ENCODE measurements at regions not wholly inside any gene's neighbourhood (a gene's known extent, or its start where the extent isn't known, plus 50 kb on each side); places are given as distances from the start of the nearest gene placed in this dataset.

DNA sequence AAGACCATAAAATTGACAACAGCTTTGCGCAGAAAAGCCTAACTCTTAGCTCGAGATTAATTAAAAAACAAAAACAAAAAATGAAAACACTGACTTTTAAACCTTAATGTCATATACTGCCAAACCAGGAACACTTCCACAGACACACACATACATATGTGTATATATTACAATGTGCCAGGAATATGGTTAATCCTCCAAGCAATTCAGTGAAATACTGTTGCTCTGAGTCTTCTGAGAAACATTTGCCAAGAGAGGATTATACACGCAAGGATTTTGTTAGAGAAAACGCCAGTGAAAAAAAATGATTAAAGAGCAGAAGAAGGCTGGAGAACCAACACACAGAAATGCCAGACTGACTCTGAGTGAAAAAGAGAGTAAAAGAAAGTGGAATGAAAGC is 116.7 kb upstream of the CHRM3 start:
- Mint-ChIP-seq H3K27me3 (ENCODE audit: low read depth, unreplicated experiment) (no peaks in the 10 kb centered on the region), H3K36me3 (ENCODE audit: low read depth, unreplicated experiment) (no peaks in the 10 kb centered on the region), H3K4me1 (ENCODE audit: low read depth, unreplicated experiment) (no peaks in the 10 kb centered on the region), H3K4me3 (ENCODE audit: unreplicated experiment) (no peak overlapping the region), H3K27ac (ENCODE audit: unreplicated experiment) (no peak overlapping the region), H3K9me3 (ENCODE audit: unreplicated experiment) (no peaks in the 10 kb centered on the region)
- no peaks in the 10 kb centered on the region for H3K4me1 ChIP-seq (ENCODE audit: insufficient read depth, low read length)
- TF ChIP-seq EZH2 (IDR thresholded peaks at IDR 0.05; ENCODE audit: insufficient read depth, low read length): no peak
- TF ChIP-seq, protein P1, sequence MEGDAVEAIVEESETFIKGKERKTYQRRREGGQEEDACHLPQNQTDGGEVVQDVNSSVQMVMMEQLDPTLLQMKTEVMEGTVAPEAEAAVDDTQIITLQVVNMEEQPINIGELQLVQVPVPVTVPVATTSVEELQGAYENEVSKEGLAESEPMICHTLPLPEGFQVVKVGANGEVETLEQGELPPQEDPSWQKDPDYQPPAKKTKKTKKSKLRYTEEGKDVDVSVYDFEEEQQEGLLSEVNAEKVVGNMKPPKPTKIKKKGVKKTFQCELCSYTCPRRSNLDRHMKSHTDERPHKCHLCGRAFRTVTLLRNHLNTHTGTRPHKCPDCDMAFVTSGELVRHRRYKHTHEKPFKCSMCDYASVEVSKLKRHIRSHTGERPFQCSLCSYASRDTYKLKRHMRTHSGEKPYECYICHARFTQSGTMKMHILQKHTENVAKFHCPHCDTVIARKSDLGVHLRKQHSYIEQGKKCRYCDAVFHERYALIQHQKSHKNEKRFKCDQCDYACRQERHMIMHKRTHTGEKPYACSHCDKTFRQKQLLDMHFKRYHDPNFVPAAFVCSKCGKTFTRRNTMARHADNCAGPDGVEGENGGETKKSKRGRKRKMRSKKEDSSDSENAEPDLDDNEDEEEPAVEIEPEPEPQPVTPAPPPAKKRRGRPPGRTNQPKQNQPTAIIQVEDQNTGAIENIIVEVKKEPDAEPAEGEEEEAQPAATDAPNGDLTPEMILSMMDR (IDR thresholded peaks at IDR 0.05; ENCODE audit: insufficient read depth, low read depth, low read length): no peak
- no peak overlapping the region for H2AFZ ChIP-seq (ENCODE audit: low read depth, low read length)
- no peaks in the 10 kb centered on the region for H3K9me3 ChIP-seq (ENCODE audit: insufficient read depth, low read depth, low read length)
- no peak overlapping the region for H3K4me3 ChIP-seq (ENCODE audit: insufficient read depth, low read depth, low read length)
- FAIRE-seq (no peak), DNase-seq (ENCODE audit: low read depth) (no peak)
- H3K4me2 ChIP-seq (ENCODE audit: low read length): no peak overlapping the region
- H3K9ac ChIP-seq (ENCODE audit: low read length): no peak overlapping the region
- H3K36me3 ChIP-seq (ENCODE audit: insufficient read depth, low read length): no peaks in the 10 kb centered on the region
- H3K27ac ChIP-seq (ENCODE audit: low read depth, low read length): no peak overlapping the region
- no peaks in the 10 kb centered on the region for H3K27me3 ChIP-seq (ENCODE audit: insufficient read depth, low read length)
- no peaks in the 10 kb centered on the region for H4K20me1 ChIP-seq (ENCODE audit: insufficient read depth, low read length)
- no peaks in the 10 kb centered on the region for H3K79me2 ChIP-seq (ENCODE audit: insufficient read depth, low read length)

DNA sequence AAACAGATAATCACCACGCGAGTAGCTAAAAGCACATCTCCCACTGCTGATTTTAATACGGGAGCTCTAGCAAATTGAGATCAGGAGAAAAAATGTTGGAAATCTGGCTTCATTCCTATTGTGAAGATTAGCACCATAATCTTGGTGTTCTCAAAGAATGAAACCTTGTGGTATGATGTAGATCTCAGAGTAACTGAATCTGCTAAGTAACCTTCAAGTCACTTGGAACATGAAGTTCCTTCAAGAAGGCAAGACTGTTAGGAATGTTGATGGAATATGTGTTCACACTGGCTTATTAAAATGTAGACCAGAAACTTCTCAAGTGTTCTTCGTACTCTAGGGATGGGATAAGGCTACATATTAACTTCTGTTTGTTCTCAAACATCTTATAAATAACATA is 117.4 kb upstream of the CHRM3 start:
- FAIRE-seq: no peak
- H3K9me3 Mint-ChIP-seq (ENCODE audit: unreplicated experiment): no peaks in the 10 kb centered on the region
- no peak for TF ChIP-seq EZH2 (IDR thresholded peaks at IDR 0.05; ENCODE audit: insufficient read depth, low read length)

DNA sequence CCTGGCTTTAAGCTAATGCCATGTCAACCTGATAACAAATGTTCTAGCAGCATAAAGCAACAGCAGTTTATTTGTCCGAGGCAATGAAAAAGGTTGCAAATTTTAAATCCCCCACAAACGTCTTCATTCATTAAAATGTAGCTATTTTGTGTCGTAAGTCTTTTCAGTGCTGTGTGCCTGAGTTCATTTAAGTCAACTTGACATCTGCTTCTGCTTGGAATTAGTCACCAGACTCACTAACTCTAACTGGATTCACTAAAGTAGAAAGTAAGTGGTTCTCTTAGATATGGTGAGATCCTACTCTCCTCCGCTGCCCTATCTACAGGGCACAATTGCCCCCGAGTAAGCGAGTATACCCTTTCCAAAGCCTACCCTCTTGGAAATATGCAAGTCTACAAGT is 118.4 kb upstream of the CHRM3 start:
- Histone ChIP-seq H3K9me3 (ENCODE audit: insufficient read depth, low read depth, low read length) (no peaks in the 10 kb centered on the region), H3K79me2 (ENCODE audit: insufficient read depth, low read length) (no peaks in the 10 kb centered on the region), H3K4me1 (ENCODE audit: insufficient read depth, low read length) (no peaks in the 10 kb centered on the region), H3K36me3 (ENCODE audit: insufficient read depth, low read length) (no peaks in the 10 kb centered on the region), H2AFZ (ENCODE audit: low read depth, low read length) (no peak overlapping the region), H3K4me2 (ENCODE audit: low read length) (no peak overlapping the region), H3K27me3 (ENCODE audit: insufficient read depth, low read length) (no peaks in the 10 kb centered on the region), H3K4me3 (ENCODE audit: insufficient read depth, low read depth, low read length) (no peak overlapping the region), H3K27ac (ENCODE audit: low read depth, low read length) (no peak overlapping the region), H3K9ac (ENCODE audit: low read length) (no peak overlapping the region), H4K20me1 (ENCODE audit: insufficient read depth, low read length) (no peaks in the 10 kb centered on the region)
- no peak for FAIRE-seq
- no peak overlapping the region for H3K27ac Mint-ChIP-seq (ENCODE audit: unreplicated experiment)
- DNase-seq (ENCODE audit: low read depth): no peak
- TF ChIP-seq EZH2 (IDR thresholded peaks at IDR 0.05; ENCODE audit: insufficient read depth, low read length): no peak
- TF ChIP-seq, protein P1 (IDR thresholded peaks at IDR 0.05; ENCODE audit: insufficient read depth, low read depth, low read length): no peak
- H3K4me1 Mint-ChIP-seq (ENCODE audit: low read depth, unreplicated experiment): no peaks in the 10 kb centered on the region
- no peaks in the 10 kb centered on the region for H3K9me3 Mint-ChIP-seq (ENCODE audit: unreplicated experiment)
- no peak overlapping the region for H3K4me3 Mint-ChIP-seq (ENCODE audit: unreplicated experiment)
- no peaks in the 10 kb centered on the region for H3K27me3 Mint-ChIP-seq (ENCODE audit: low read depth, unreplicated experiment)
- no peaks in the 10 kb centered on the region for H3K36me3 Mint-ChIP-seq (ENCODE audit: low read depth, unreplicated experiment)

More for the DNA sequence above, 117.4 kb upstream of the CHRM3 start:
- no peaks in the 10 kb centered on the region for H4K20me1 ChIP-seq (ENCODE audit: insufficient read depth, low read length)
- no peaks in the 10 kb centered on the region for H3K27me3 Mint-ChIP-seq (ENCODE audit: low read depth, unreplicated experiment)
- no peak overlapping the region for H3K27ac ChIP-seq (ENCODE audit: low read depth, low read length)
- no peaks in the 10 kb centered on the region for H3K4me1 Mint-ChIP-seq (ENCODE audit: low read depth, unreplicated experiment)
- no peak overlapping the region for H3K9ac ChIP-seq (ENCODE audit: low read length)
- no peak overlapping the region for H3K4me3 ChIP-seq (ENCODE audit: insufficient read depth, low read depth, low read length)
- H3K36me3 ChIP-seq (ENCODE audit: insufficient read depth, low read length): no peaks in the 10 kb centered on the region
- no peak for DNase-seq (ENCODE audit: low read depth)
- H3K4me2 ChIP-seq (ENCODE audit: low read length): no peak overlapping the region
- H3K9me3 ChIP-seq (ENCODE audit: insufficient read depth, low read depth, low read length): no peaks in the 10 kb centered on the region
- H3K4me3 Mint-ChIP-seq (ENCODE audit: unreplicated experiment): no peak overlapping the region
- H3K4me1 ChIP-seq (ENCODE audit: insufficient read depth, low read length): no peaks in the 10 kb centered on the region
- no peak overlapping the region for H3K27ac Mint-ChIP-seq (ENCODE audit: unreplicated experiment)
- no peak overlapping the region for H2AFZ ChIP-seq (ENCODE audit: low read depth, low read length)
- no peaks in the 10 kb centered on the region for H3K36me3 Mint-ChIP-seq (ENCODE audit: low read depth, unreplicated experiment)
- no peaks in the 10 kb centered on the region for H3K79me2 ChIP-seq (ENCODE audit: insufficient read depth, low read length)
- no peaks in the 10 kb centered on the region for H3K27me3 ChIP-seq (ENCODE audit: insufficient read depth, low read length)

All from astrocyte (in vitro differentiated cells and primary cell).